ENCODE measurements at regions not wholly inside any gene's neighbourhood (a gene's known extent, or its start where the extent isn't known, plus 50 kb on each side); places are given as distances from the start of the nearest gene placed in this dataset.
"Not testable (repeated sequence)": the region's sequence is repeated elsewhere in the genome, so short reads cannot be mapped to it uniquely, and the experiment has no call there.

GRCh38 chr9:75360252-75360651, 271.9 kb downstream of the OSTF1 start:
- Histone ChIP-seq H3K36me3 (ENCODE audit: control insufficient read depth in 2 of 2, insufficient read depth in 2 of 2, low read length in 1 of 2) (no peaks in the 10 kb centered on the region), H3K4me1 (ENCODE audit: control insufficient read depth in 2 of 2, insufficient read depth in 2 of 2, low read length in 1 of 2) (no peaks in the 10 kb centered on the region), H3K4me3 (ENCODE audit: low read depth in 1 of 2, low read length in 2 of 2) (no peak overlapping the region), H3K27me3 (ENCODE audit: control insufficient read depth in 1 of 2, insufficient read depth in 2 of 2, low read length in 2 of 2) (no peaks in the 10 kb centered on the region), H3K9me3 (ENCODE audit: control insufficient read depth in 2 of 2, insufficient read depth in 1 of 2, low read depth in 1 of 2, low read length in 1 of 2) (peaks cover 0 to 4% of the 10 kb centered on the region in 2 donors), H3K27ac (ENCODE audit: low read depth in 2 of 2, low read length in 1 of 2) (no peak overlapping the region)
- 49 to 63% methylated on average over 3 of the region's 3 CpGs for WGBS, 2 donors

DNA sequence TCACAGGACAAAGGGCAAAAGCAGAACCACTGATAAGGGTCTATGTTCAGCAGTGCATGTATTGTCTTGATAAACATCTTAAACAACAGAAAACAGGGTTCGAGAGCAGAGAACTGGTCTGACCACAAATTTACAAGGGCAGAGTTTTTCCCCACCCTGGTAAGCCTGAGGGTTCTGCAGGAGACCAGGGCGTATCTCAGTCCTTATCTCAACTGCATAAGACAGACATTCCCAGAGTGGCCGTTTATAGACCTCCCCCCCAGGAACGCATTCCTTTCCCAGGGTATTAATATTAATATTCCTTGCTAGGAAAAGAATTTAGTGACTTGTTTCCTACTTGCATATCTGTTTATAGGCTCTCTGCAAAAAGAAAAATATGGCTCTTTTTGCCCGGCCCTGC, 274.1 kb downstream of the OSTF1 start:
- H3K27me3 ChIP-seq (ENCODE audit: control insufficient read depth in 1 of 2, insufficient read depth in 2 of 2, low read length in 2 of 2); H3K4me3 ChIP-seq (ENCODE audit: low read depth in 1 of 2, low read length in 2 of 2); H3K36me3 ChIP-seq (ENCODE audit: control insufficient read depth in 2 of 2, insufficient read depth in 2 of 2, low read length in 1 of 2); H3K4me1 ChIP-seq (ENCODE audit: control insufficient read depth in 2 of 2, insufficient read depth in 2 of 2, low read length in 1 of 2); H3K27ac ChIP-seq (ENCODE audit: low read depth in 2 of 2, low read length in 1 of 2); H3K9me3 ChIP-seq (ENCODE audit: control insufficient read depth in 2 of 2, insufficient read depth in 1 of 2, low read depth in 1 of 2, low read length in 1 of 2): not testable (repeated sequence)
- 75 to 76% methylated on average over 5 of the region's 5 CpGs for WGBS, 2 donors

GRCh38 chr9:75365196-75365595, 276.9 kb downstream of the OSTF1 start:
- WGBS, 2 donors, result 72 to 74% methylated on average over 1 of the region's 1 CpG
- Histone ChIP-seq H3K4me1 (ENCODE audit: control insufficient read depth in 2 of 2, insufficient read depth in 2 of 2, low read length in 1 of 2) (no peaks in the 10 kb centered on the region), H3K36me3 (ENCODE audit: control insufficient read depth in 2 of 2, insufficient read depth in 2 of 2, low read length in 1 of 2) (no peaks in the 10 kb centered on the region), H3K27ac (ENCODE audit: low read depth in 2 of 2, low read length in 1 of 2) (no peak overlapping the region), H3K27me3 (ENCODE audit: control insufficient read depth in 1 of 2, insufficient read depth in 2 of 2, low read length in 2 of 2) (no peaks in the 10 kb centered on the region), H3K9me3 (ENCODE audit: control insufficient read depth in 2 of 2, insufficient read depth in 1 of 2, low read depth in 1 of 2, low read length in 1 of 2) (peaks cover 0 to 4% of the 10 kb centered on the region in 2 donors), H3K4me3 (ENCODE audit: low read depth in 1 of 2, low read length in 2 of 2) (no peak overlapping the region)

GRCh38 chr9:75369989-75370388, 281.7 kb downstream of the OSTF1 start:
- H3K36me3 ChIP-seq (ENCODE audit: control insufficient read depth in 2 of 2, insufficient read depth in 2 of 2, low read length in 1 of 2), result no peaks in the 10 kb centered on the region
- 36 to 44% methylated on average over 5 of the region's 5 CpGs for WGBS, 2 donors
- no peak overlapping the region for H3K27ac ChIP-seq (ENCODE audit: low read depth in 2 of 2, low read length in 1 of 2)
- no peaks in the 10 kb centered on the region for H3K9me3 ChIP-seq (ENCODE audit: control insufficient read depth in 2 of 2, insufficient read depth in 1 of 2, low read depth in 1 of 2, low read length in 1 of 2)
- H3K4me1 ChIP-seq (ENCODE audit: control insufficient read depth in 2 of 2, insufficient read depth in 2 of 2, low read length in 1 of 2), result no peaks in the 10 kb centered on the region
- no peak overlapping the region for H3K4me3 ChIP-seq (ENCODE audit: low read depth in 1 of 2, low read length in 2 of 2)
- peaks cover 0 to 2% of the 10 kb centered on the region in 2 donors for H3K27me3 ChIP-seq (ENCODE audit: control insufficient read depth in 1 of 2, insufficient read depth in 2 of 2, low read length in 2 of 2)

DNA sequence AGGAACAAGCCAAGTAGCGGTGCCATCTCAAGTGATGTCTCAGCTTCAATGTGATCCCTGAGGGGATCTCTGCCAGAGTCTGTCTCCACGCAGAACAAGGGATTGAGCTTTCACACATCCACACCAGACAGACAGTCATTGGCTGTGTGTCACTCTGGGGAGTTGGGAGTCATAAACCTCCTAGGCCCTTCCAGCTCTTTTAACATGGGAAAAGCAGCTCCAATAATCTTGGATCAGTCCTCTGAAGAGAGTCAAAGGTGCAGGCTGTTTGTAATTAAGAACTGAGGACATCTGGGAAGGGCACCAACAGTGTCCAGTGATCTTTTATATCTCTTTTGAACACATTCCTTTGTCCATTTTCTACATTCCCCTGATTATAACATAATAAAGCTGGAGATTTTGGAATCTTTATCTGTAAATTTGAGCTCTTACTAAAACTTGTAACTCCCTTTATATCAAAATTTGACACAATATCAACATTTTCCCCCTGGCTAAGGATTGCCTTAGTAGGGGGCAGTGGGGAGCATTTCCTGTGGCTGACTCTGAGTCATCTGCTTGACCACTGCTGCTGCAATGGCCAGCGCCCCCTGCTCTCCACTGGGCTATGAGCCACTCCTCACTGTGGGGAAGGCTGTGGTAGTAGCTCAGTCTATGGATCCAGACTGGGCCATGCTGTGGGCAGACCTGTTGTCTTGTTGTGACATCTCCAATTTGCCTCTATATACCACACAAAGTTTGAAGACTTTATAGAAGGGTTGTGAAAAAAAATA, 284.4 kb downstream of the OSTF1 start:
- H3K27me3 ChIP-seq (ENCODE audit: control insufficient read depth in 1 of 2, insufficient read depth in 2 of 2, low read length in 2 of 2), result peaks cover 0 to 2% of the 10 kb centered on the region in 2 donors
- 66 to 70% methylated on average over 3 of the region's 3 CpGs for WGBS, 2 donors
- no peak overlapping the region for H3K27ac ChIP-seq (ENCODE audit: low read depth in 2 of 2, low read length in 1 of 2)

DNA sequence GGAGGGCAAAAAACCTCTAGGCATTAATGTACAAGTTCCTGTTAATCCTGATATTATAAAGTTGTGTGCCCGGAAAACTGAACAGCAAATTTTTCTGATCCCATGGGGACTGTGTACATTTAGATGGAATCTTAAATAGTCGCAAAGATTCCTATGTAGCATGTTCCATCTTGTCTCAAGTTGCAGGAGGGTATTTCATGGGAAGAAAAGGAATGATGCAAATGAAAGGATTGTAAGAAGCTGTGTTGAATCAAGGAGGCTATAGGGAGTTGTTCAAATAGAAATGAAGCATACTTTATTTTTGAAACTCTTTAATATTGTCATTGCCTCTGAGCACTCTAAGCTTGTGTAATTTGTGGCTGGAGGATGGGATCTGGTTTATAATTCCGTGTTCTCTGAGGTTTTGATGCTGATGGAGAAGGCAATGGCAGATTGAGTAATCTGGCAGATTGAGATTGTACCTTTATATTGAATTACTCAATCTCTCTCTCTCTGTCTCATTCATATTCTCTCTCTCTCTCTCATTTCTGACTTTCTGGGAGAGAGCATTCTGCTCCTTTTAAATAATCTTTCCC, 288.5 kb downstream of the OSTF1 start:
- Histone ChIP-seq H3K27me3 (ENCODE audit: control insufficient read depth in 1 of 2, insufficient read depth in 2 of 2, low read length in 2 of 2) (peaks cover 0 to 2% of the 10 kb centered on the region in 2 donors), H3K9me3 (ENCODE audit: control insufficient read depth in 2 of 2, insufficient read depth in 1 of 2, low read depth in 1 of 2, low read length in 1 of 2) (no peaks in the 10 kb centered on the region), H3K27ac (ENCODE audit: low read depth in 2 of 2, low read length in 1 of 2) (no peak overlapping the region), H3K4me1 (ENCODE audit: control insufficient read depth in 2 of 2, insufficient read depth in 2 of 2, low read length in 1 of 2) (no peaks in the 10 kb centered on the region), H3K4me3 (ENCODE audit: low read depth in 1 of 2, low read length in 2 of 2) (no peak overlapping the region), H3K36me3 (ENCODE audit: control insufficient read depth in 2 of 2, insufficient read depth in 2 of 2, low read length in 1 of 2) (no peaks in the 10 kb centered on the region)
- WGBS, 2 donors, result 45 to 57% methylated on average over 3 of the region's 3 CpGs

More for the DNA sequence above, 284.4 kb downstream of the OSTF1 start:
- H3K9me3 ChIP-seq (ENCODE audit: control insufficient read depth in 2 of 2, insufficient read depth in 1 of 2, low read depth in 1 of 2, low read length in 1 of 2), result no peaks in the 10 kb centered on the region
- H3K4me3 ChIP-seq (ENCODE audit: low read depth in 1 of 2, low read length in 2 of 2), result no peak overlapping the region
- no peaks in the 10 kb centered on the region for H3K36me3 ChIP-seq (ENCODE audit: control insufficient read depth in 2 of 2, insufficient read depth in 2 of 2, low read length in 1 of 2)
- no peaks in the 10 kb centered on the region for H3K4me1 ChIP-seq (ENCODE audit: control insufficient read depth in 2 of 2, insufficient read depth in 2 of 2, low read length in 1 of 2)

- Histone ChIP-seq H3K4me1 (ENCODE audit: control insufficient read depth in 2 of 2, insufficient read depth in 2 of 2, low read length in 1 of 2) (no peaks in the 10 kb centered on the region), H3K4me3 (ENCODE audit: low read depth in 1 of 2, low read length in 2 of 2) (no peak overlapping the region), H3K27me3 (ENCODE audit: control insufficient read depth in 1 of 2, insufficient read depth in 2 of 2, low read length in 2 of 2) (peaks cover 0 to 2% of the 10 kb centered on the region in 2 donors), H3K36me3 (ENCODE audit: control insufficient read depth in 2 of 2, insufficient read depth in 2 of 2, low read length in 1 of 2) (no peaks in the 10 kb centered on the region), H3K9me3 (ENCODE audit: control insufficient read depth in 2 of 2, insufficient read depth in 1 of 2, low read depth in 1 of 2, low read length in 1 of 2) (no peaks in the 10 kb centered on the region), H3K27ac (ENCODE audit: low read depth in 2 of 2, low read length in 1 of 2) (no peak overlapping the region)
- WGBS, 2 donors, result 54 to 62% methylated on average over 9 of the region's 9 CpGs
These were observed 289.7 kb downstream of the OSTF1 start for GRCh38 chr9:75378036-75378435.

DNA sequence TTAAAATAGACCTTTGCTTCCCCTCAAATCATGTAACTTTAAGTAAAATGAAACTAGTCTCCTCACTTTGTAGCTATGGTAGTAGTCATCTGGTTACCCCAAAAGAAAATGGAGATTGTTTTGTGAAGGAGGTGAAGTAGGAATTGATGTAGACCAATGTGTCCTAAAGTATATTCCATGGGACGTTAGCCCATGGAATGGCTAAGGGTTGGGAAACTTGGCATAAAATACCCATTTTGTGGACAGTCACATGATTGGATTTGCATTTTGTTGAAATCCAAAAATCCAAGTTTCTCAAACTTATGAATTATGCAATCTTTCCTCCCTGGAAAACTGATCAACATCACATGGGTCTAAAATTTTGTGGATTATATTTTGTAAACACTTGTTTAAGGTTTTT, 290.6 kb downstream of the OSTF1 start:
- Histone ChIP-seq H3K4me3 (ENCODE audit: low read depth in 1 of 2, low read length in 2 of 2) (no peak overlapping the region), H3K27me3 (ENCODE audit: control insufficient read depth in 1 of 2, insufficient read depth in 2 of 2, low read length in 2 of 2) (peaks cover 0 to 2% of the 10 kb centered on the region in 2 donors), H3K9me3 (ENCODE audit: control insufficient read depth in 2 of 2, insufficient read depth in 1 of 2, low read depth in 1 of 2, low read length in 1 of 2) (no peaks in the 10 kb centered on the region), H3K36me3 (ENCODE audit: control insufficient read depth in 2 of 2, insufficient read depth in 2 of 2, low read length in 1 of 2) (no peaks in the 10 kb centered on the region), H3K4me1 (ENCODE audit: control insufficient read depth in 2 of 2, insufficient read depth in 2 of 2, low read length in 1 of 2) (no peaks in the 10 kb centered on the region), H3K27ac (ENCODE audit: low read depth in 2 of 2, low read length in 1 of 2) (no peak overlapping the region)
- 66 to 69% methylated on average over 1 of the region's 1 CpG for WGBS, 2 donors

DNA sequence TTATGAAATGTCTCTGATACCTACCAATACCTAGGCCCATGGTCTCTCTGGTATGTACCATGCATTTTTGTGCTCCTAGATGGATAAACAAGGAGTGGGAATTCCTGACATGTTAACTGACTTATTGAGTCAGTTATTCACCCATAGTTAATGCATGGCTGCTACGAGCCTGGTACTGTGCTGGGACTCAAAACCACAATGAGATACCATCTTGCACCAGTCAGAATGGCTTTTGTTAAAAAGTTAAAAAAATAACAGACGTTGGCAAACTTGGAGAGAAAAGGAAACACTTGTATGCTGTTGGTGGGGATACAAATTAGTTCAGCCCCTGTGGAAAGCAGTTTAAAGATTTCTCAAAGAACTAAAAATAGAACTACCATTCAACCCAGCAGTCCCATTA, 293.8 kb downstream of the OSTF1 start:
- Histone ChIP-seq H3K4me3 (ENCODE audit: low read depth in 1 of 2, low read length in 2 of 2) (no peak overlapping the region), H3K4me1 (ENCODE audit: control insufficient read depth in 2 of 2, insufficient read depth in 2 of 2, low read length in 1 of 2) (no peaks in the 10 kb centered on the region), H3K9me3 (ENCODE audit: control insufficient read depth in 2 of 2, insufficient read depth in 1 of 2, low read depth in 1 of 2, low read length in 1 of 2) (no peaks in the 10 kb centered on the region), H3K27me3 (ENCODE audit: control insufficient read depth in 1 of 2, insufficient read depth in 2 of 2, low read length in 2 of 2) (no peaks in the 10 kb centered on the region), H3K36me3 (ENCODE audit: control insufficient read depth in 2 of 2, insufficient read depth in 2 of 2, low read length in 1 of 2) (no peaks in the 10 kb centered on the region), H3K27ac (ENCODE audit: low read depth in 2 of 2, low read length in 1 of 2) (no peak overlapping the region)
- WGBS, 2 donors, result 50 to 58% methylated on average over 2 of the region's 2 CpGs

Data from esophagus (tissue), 2 donors.